NCI-H226 (cell line): ENCODE measurements at regions not wholly inside any gene's neighbourhood (a gene's known extent, or its start where the extent isn't known, plus 50 kb on each side); places are given as distances from the start of the nearest gene placed in this dataset.
"Not testable (repeated sequence)": the region's sequence is repeated elsewhere in the genome, so short reads cannot be mapped to it uniquely, and the experiment has no call there.

ENCODE experiments used
- DNase-seq: peaks from one replicate; pipeline ENCODE4 v3.0.0-alpha.2; 2015

DNA sequence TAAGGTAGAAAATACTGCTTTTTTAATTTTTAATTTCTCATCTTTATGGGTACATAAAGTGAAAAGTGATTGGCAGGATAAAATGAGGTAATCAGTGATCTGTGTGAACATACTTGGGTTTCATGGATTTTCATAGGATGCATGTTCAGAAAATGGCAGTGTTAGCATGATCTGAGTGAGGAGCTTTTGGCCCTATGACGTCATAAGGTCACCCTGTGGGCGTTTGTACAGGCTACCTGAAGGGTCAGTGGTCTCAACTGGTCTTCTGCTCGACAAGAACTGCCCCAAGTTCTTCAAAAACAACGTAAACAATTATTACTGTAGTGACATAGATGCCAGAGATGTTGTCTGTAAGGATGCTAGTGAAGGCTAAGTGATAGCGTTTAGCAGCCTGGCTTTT is 124.5 kb upstream of the OSTN start:
- no peak for DNase-seq

DNA sequence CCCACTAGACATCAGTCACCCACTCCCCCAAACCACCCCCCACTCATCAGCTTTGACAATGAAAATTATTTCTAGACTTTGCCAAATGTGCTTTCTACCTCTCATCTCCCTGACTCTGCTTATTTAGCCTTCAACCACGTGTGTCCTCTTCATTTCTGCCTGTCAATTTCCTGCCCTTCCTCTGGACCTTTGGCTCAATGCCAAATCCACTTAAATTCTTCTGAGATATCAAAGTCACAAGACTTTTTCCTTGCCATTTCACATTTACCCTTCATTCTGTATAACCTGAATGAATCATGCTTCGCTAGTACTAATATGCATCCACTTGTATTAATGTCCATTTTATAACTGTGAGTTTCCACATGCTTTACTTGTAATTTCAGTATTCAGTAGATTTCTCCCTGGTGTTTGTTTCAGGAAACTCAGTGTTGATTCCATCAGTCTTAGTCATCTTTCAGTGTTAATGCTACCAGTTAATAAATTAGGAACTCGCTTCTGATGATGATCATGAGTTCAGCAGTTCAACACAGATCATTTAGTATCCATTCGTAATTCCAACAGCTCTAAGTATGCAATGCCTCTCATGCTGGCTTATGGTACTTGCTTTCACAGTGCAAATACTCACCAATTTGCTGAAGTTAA is 128.2 kb upstream of the OSTN start:
- peak; percentile 42 for DNase-seq

DNA sequence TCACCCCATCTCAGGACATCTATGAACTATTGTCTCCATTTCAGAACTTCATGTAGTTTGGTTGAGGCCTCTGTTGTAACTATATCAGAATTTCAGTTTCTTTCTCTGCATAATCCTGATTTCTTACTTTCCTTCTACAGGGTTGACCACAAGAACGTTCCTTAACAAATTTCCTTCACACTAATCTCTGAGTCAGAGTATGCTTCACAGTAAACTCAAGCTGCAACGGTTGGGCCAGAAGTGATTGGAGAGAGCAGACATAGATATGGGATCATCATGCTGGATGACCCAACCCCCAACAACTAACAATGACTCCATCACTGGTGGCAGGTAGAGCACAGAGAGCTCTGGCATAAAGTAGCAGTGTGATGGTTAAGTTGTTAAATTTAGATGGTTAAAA is 128.8 kb upstream of the OSTN start:
- peak; percentile 96 for DNase-seq

DNA sequence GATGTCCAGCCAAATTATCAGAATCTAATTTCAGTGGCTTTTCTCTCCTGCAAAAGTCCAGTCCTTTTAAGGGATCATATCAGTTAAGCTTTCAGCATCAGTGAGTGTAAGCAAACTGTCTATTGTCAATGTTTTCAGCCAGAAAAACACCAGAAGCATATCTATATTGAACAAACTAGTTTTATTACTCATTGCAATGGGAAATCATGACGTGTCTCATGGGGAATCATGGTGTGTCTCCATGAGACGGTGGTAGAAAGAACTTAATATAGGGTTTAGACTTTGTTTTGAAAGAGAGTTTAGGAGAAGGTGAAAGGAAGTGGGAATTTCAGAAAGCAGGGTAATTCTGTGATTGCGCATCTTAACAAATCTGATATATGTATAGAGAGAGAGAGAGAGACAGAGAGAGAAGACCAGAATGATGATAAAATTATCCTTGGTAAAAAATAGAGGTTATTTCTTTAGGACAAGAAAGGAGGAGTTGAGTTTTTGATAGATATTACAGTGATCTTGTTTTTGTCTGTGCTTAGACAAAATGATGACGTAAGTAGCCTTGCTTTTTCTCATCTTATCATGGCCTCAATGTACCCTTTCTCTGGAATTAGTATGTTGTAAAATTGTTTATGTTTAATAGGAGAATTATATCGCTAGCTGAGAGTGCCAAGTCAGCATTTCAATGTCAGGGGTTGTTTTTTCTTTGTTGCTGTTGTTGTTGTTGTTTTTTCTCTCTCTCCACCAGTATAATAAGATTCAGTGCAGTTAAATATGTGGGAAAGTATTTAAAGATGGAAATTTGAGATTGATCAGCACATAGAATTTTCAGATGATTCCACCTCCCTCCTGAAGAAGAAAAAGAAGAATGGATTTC is 129.9 kb upstream of the OSTN start:
- DNase-seq, result no peak

DNA sequence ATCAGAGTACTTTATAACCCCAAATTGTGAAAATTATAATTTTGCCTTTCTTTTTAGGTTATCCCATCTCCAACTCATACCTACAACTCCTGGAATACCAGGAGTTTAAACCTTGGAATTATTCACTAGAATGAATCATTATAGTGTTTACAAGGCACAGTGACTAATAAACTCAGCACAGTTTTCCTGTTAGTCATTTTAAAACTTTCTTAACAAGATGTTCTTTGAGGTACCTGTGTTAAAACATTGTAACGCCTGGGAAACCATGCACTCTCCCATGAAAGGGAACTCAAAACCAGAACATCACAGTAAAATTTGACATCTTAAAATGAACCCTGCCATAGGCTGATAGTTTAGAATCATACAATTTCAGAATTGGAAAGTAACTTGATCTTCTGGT is 132.4 kb upstream of the OSTN start:
- DNase-seq, result peak; percentile 64

DNA sequence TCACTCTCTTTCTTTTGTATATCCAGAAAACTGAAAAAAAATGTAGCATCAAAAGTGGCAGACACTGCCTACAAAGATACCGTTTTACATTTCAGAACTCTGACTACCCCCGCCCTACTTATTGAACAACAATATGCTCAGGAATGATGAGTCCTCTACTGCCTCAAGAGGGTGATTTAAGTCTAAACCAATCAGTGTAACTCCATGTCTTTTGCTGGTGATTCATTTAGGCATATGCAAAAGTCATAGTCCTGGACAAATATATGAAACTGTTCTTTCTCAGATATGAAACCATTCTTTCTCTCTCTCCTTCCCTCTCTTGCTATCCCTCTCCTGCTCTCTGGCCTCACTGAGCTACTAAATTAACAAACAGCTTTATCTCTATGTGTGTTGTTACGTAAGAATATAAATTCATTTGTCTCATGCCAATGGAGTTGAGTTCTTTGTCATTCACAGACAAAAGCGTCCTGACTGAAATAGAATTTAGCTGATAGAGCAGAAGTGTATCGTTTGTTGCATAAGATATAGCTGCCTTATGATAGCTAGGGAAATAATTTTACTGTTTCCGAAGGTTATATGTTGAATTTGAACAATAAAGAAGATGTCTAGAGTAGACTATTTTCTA is 133.7 kb upstream of the OSTN start:
- peak; percentile 15 for DNase-seq

DNA sequence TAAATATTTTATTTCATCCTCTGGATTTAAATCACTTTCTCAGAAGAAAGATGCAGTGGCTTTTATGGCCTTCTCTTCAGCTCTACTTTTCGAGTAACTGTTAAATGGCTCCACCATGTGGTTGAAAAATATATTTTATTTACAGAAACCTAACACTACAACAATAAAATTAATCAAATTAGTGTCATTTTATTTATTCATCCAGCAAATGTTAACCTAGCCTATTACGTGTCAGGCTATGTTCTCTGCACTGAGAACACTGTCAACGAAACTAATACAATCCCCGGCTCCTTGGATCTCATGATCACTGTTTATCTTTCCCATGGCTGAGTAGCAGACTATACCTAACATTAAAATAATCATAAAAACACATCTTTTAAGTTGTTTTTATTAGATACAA is 148.0 kb upstream of the OSTN start:
- DNase-seq, result no peak

DNA sequence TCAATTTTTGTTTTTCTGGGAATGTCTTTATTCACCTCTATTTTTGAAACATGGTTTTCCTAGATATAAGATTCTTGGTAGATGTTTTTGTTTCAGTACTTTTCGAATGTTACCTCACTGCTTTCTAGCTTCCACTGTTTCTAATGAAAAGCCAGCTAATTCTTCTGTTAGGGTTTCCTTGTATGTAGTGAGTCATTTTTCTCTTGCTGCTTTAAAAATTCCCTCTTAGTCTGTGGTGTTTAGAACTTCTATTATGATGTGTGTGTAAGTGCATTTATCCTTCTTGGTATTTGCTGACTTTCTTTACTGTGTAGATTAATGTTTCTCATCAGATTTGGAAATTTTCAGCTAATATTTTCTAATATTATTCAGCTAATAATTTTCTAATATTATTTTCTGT is 151.1 kb upstream of the OSTN start:
- no peak for DNase-seq

DNA sequence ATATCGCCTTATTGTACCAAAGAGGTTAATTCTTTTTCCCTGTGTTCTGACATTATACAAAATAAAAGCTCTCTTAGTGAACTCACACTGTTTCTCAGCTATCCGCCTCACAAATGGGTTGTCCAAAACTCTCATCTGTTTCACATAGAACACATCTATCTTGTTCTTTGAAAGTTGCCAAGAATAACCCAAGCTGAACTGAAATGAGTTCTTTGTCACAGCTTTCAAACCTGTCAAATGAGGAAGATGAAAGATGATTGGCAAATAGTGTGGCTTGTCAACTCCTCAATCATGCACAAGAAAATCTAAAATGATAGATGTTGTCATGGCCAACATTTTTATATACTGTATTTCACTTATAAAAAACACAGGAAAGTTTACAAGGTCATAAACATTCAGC is 168.1 kb upstream of the OSTN start:
- DNase-seq, result no peak

DNA sequence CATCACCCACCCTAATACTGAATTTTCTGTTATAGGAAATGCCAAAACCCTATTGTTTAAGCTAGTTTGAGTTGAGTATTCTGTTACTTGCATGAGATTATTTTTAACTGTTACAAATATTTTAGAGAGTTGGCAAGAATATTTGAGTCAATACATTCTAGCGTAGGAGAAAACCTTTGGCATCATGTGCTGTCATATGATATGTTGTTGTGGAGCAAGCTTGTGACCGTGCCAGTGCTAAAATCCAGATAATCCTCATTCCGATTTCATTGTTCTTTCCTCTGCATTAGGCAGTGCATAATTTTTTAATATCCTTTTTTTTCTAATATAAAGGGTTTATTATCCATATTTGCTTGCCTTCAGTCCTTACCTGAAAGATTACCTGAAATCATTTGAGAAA is 168.0 kb upstream of the GMNC start:
- no peak for DNase-seq

DNA sequence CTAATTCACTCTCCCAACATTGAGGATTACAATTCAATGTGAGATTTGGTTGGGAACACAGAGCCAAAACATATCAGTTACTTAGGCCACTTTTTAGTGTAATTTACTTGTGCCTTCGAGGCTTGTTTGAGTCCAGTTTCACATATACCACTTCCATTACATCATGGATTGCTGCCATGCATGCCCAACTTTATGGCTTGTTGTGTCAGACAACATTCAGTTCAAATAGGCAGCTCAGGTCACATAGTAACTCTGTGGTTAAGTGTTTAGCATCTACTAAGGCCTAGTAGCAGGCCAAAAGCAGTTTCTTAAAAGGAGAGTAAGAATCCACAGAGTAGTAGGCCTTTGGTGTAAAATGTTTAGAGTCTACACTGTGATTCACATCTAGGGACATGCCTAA is 164.3 kb upstream of the GMNC start:
- DNase-seq, result no peak

DNA sequence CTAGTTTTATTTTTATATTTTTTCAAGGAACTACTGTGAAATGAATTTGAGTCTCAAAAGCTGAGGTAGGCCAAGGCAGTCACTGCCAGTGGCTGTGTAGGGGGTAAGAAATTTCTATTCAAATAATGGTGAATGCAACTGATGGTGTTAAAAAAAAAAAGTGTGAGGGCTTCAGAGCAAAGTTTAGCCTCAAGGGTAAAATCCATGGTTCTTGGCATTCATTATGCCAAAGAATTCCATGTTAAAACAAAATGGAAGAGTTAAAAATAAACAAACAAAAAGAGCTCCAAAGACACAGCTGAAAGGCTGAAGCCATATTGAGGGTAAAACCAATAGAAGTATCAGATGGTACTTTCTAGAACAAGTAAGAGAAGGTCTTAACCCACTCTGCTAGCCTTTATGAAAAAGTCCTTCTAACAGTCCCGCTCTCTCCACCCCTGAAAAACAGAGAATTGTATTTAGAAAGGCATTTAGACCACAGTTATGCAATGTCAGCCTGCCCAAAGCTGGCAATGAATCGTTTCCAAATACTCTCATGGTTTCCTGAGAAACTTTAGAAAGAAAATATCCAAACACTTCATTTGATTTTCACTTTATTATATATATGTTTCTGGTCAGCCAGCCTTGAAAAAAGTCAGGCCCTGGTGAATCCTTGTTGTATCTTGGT is 158.4 kb upstream of the GMNC start:
- peak; percentile 19 for DNase-seq

DNA sequence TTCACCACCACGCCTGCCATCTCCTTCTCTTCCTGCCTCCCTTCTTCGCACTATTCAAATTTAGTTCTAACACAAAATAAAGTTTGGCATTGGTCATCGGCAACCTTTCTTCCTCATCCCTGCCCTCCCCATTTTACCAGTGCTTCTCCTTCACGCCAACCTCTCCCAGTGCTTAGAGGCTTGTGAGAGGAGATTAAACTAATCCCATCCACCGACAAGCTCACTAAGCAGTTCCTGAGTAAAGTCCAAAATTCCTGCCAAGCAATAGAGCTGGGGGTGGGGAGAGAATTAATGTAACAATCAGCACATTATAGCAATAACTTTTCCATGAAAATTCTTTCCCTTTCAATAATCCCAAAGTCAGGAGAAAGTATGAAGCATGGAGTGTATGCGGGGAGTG is 157.4 kb upstream of the GMNC start:
- DNase-seq, result no peak

DNA sequence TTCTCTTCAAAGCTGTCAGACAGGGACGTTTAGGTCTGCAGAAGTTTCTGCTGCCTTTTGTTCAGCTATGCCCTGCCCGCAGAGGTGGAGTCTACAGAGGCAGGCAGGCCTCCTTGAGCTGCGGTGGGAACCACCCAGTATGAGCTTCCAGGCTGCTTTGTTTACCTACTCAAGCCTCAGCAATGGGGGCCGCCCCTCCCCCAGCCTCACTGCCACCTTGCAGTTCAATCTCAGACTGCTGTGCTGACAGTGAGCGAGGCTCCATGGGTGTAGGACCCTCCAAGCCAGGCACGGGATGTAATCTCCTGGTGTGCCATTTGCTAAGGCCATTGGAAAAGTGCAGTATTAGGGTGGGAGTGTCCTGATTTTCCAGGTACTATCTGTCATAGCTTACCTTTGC is 153.5 kb upstream of the GMNC start:
- not testable (repeated sequence) for DNase-seq

DNA sequence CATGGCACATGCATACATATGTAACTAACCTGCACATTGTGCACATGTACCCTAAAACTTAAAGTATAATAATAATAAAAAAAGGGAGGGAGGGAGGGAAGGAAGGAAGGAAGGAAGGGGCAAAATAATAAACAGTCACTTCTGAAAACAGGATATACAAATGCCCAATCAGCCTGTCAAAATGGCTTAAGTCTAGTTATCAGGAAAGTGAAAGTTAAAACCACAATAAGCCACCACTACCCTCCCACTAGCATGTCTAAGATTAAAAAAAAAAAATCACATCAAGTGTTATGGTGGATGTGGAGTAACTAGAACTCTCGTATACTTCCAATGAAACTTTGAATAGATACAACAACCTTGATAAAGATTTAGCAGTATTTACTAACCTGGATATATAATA is 145.6 kb upstream of the GMNC start:
- no peak for DNase-seq

DNA sequence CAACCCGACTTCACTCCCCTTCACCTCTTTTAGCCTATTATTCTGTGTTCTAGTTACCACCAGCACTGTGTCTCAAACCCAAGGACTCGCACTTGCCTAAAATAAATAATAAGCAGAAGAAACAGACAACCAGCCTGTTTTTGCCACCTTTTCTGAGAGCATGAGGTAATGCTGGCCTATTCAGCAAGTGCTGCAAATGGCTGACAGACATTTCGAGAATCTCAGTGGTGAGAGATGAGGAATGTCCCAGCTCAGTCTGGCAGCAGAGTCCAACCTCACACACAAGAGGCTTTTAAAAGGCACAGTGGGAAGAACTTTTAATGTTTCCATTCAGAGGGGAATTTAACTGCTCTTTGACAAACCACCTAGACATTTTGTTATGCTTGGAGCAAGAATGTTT is 143.3 kb upstream of the GMNC start:
- no peak for DNase-seq

DNA sequence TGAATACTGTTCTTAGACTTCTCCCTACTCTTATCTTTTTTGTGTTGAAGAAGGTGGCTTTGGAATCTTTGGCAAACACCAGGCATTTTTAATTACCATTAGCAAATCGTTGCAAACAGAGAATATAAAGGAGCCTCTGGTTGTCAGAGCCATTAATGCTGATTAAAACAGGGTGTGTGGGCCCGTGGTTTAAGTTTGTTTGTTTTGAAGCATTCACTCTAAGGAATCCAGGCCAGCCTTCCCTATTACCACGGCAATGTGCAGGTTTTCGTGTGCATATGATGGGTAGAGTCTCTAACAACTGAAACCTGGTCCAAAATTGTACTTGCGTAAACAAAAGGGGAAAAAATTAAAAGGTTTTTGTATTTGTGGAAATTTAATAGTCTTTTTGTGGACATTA is 141.2 kb upstream of the GMNC start:
- no peak for DNase-seq

DNA sequence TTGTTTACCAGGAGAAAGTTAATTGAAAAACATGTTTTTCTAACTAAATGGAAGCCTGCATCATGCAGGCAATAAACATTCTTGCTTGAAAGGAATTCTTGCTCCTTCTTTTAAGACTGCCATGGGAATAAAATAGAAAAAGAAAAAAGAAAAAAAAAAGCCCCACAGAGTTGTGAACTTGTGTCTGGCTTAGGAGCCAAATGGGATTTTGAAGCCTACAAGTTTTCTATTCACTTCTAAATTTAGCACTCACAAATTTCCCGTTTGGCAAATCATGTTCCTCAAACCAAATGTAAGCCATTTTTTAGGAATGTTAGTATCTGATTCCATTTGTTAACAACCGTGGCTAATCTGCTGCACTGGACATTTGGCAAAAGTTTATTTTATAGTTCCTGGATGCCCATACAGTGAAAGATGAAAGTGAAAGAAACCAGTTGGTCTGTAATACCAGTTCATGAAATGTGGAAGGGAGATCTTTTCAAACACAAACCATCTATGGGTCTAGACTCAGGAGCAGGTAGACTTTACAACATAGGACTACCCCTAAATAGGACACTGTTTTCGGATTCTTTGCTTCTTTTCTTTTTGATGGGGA is 133.8 kb upstream of the GMNC start:
- no peak for DNase-seq

DNA sequence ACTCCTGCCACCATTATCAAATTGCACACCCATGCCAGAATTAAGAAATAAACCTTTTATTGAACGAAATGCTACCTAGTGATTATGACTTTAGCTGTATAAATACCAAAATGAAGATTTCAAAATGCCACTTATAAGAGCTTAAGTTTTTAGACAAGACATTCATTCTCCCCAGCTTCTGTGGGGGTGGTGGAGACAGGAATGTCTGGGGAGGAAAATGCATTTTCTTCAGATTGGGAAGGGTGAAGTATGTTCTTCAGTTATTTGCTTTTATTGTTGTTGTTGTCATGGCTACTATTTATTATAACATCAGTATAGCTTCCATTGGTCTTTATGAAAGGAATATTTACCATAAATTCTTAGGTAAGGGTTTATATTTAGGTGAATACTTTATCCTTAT is 132.7 kb upstream of the GMNC start:
- DNase-seq, result no peak

DNA sequence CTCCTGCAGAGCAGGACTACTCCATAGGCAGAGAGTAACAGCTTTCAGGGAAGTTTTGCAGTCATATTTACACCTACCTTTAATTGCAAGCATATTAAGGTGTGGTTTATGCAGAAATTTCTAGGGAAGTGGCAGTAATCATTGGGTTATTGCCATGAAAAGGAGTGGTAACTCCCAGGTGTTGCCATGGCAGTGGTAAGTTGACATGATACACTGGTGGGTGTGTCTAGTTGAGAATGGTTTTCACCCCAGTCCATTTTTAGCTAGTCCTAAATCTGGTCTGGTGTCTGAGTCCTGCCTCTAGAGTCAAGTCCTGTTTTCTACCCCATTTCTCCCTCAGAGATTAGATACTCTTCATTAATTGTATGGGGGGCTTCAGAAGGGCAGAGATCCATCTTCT is 128.4 kb upstream of the GMNC start:
- no peak for DNase-seq

DNA sequence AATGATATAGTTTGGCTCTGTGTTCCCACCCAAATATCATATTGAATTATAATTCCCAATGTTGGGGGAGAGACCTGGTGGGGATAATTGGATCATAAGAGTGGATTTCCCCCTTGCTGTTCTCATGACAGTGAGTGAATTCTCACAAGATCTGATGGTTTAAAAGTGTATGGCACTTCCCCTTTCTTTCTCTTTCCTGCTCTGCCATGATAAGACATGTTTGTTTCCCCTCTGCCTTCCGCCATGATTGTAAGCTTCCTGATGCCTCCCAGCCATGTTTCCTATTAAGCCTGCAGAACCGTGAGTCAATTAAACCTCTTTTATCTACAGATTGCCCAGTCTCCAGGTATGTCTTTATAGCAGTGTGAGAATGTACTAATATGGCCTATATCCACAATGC is 126.7 kb upstream of the GMNC start:
- no peak for DNase-seq

DNA sequence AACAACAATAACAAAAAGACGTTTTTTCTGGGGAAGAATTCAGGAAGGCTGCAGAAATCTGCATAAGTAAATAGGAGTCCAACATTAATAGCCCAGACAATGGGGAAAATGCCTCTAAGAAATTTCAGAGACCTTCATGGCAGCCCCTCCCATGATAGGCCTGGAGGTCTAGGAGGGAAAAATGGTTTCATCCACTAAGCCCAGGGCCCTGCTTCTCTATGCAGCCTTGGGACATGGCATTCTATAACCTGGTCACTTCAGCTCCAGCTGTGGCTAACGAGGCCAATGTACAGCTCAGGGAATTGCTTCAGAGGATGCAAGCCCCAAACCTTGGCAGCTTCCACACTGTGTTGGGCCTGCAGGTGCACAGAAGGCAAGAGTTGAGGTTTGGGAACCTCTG is 125.6 kb upstream of the GMNC start:
- no peak for DNase-seq

DNA sequence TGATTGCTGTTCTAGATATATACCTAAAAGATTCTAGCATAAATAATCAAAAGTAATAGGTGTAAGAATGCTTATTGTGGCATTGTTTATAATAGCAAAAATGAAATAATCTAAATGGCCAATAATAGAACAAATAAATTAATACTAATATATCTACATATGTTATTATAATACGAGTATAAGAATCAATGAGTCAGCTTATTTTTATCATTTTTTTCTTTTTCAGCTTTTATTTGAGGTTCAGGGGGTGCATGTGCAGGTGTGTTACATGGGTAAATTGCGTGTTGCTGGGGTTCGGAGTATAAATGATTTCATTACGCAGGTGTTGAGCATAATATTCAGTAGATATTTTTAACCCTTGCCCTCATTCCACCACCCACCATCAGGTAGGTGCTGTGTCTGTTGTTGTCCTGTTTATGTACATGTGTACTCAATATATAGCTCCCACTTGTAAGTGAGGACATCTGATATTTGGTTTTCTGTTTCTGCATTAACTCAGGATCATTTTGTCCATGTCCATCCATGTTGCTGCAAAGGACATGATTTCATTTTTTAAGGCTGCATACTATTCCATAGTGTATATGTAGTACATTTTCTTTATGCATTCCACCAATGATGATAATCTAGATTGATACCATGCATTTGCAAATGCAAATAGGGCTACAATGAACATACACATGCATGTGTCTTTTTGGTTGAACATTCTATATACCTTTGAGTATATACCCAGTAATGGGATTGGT is 122.2 kb upstream of the GMNC start:
- DNase-seq, result no peak
